Transverse colon (tissue), 4 donors: ENCODE measurements at regions not wholly inside any gene's neighbourhood (a gene's known extent, or its start where the extent isn't known, plus 50 kb on each side); places are given as distances from the start of the nearest gene placed in this dataset.

Source experiments
- CTCF ChIP-seq, 5 experiments: fragments of 200-600 bp in 3 of 5; fragments of 450-650 bp in 2 of 5; sonication (generic) in 3 of 5; IDR thresholded peaks; 1 replicate in 2 of 5; 2 replicates in 3 of 5; pipeline ENCODE4 v1.5.1; 2016 to 2017; ENCODE audit warnings: antibody characterized with exemption in 5 of 5, inconsistent platforms in 3 of 5, mild to moderate bottlenecking in 2 of 5, moderate library complexity in 1 of 5
- EP300 ChIP-seq: sonication (generic); formaldehyde crosslinking; IDR thresholded peaks from one replicate; pipeline ENCODE4 v1.6.1; 2017; ENCODE audit warnings: antibody characterized with exemption, low read depth
- POLR2AphosphoS5 ChIP-seq, 3 donors: sonication (generic); formaldehyde crosslinking; IDR thresholded peaks; one replicate each; pipeline ENCODE4 v1.6.1; 2016; ENCODE audit warnings: antibody characterized with exemption in 3 of 3

DNA sequence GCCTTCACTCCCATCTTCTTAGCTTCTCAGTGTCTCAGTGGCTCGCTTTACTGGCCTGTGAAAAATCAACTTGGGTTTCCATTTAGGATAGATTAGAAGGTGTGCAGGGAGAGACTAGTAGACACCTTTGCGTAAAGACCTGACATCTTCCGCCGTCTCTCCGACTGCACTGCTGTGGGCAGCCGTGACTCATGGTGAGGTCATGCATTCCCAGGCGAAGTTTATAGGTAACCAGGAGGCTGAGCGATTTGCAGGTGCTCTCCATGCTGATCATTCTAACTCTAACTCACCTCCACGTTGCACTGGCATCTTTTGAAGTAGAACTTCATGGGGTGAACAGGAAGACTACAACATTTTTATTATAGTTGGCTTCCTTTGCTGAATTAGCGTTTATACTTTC, 68.0 kb upstream of the ZNF438 start:
- TF ChIP-seq CTCF (IDR thresholded peaks at IDR 0.05) (no peak), EP300 (no peak), POLR2AphosphoS5 (IDR thresholded peaks at IDR 0.05) (no peak)
